GM19395 (cell line): ENCODE measurements at regions not wholly inside any gene's neighbourhood (a gene's known extent, or its start where the extent isn't known, plus 50 kb on each side); places are given as distances from the start of the nearest gene placed in this dataset.

Experiments
- ATAC-seq: cut with Tn5 transposase; IDR thresholded peaks from one replicate; pipeline ENCODE4 v1.9.1; 2021; ENCODE audit warnings: mild to moderate bottlenecking, moderate library complexity; ENCODE audit not compliant: unreplicated experiment

- no peak for ATAC-seq
Observed at GRCh38 chr2:139850254-139850890, 1070.2 kb upstream of the NXPH2 start.

- no peak for ATAC-seq
Observed at GRCh38 chr2:139836769-139837168, 1056.6 kb upstream of the NXPH2 start.

- no peak for ATAC-seq
Observed at GRCh38 chr2:139835101-139835500, 1054.9 kb upstream of the NXPH2 start.

DNA sequence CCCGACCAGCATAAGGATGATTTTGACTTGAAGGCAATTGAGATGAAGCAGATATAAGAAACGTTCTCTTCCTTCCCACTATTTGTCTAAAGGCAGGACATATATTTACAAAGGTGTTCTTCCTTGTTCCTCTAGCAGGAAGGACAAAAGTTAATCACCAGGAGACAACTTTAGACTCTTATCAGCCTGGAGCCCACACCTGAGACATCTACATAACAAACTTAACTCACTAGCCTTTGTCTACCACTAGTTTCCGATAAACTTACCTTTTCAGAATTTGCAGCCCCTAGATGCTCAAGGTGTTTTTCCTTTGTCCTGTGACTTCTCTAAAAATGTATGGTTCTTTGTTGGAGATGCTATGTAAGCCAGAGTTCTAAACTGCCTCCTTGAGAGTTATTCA lies 1047.8 kb upstream of the NXPH2 start:
- no peak for ATAC-seq

DNA sequence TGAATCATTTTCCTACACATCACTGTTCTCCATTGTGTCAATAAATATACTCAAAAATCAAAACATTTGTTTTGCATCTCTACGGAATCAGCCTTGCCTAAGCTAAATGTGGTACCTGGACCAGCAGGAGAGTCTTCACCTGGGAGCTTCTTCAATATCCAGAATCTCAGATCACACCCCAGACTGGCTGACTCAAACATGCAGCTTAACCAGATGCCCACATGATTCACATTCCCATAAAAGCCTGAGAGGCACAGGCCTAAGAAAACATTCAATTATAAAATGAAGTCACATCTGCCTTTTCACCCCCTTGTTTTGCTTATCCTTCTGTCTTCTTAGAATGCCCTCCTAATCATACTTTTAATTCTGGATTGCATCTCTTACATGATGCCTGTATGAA lies 1045.5 kb upstream of the NXPH2 start:
- ATAC-seq = no peak

DNA sequence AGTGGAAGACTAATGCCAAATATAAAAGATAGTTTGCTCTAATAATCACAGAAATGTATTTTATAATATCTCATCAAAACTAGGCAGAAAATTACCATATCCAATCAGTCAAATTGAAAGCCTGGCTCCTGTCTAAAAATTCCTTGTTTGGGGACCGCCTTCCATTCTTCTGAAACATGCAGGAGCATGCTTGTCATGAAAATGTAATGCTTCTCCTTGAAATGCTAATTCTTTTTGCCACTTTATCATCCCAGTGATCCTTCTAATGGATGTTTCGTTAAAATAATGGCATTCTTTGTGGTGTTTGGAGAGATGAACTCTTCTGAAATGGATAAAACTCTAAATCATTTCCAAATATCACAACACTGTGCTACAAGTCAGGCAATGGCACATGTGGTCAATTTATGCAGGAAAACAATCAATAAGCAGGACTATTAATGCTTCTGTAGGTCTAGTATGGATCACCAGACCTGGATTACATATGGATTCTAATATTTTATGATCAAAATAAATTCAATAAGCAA lies 1039.1 kb upstream of the NXPH2 start:
- ATAC-seq = no peak

GRCh38 chr2:139814458-139814857 lies 1034.3 kb upstream of the NXPH2 start:
- no peak for ATAC-seq

DNA sequence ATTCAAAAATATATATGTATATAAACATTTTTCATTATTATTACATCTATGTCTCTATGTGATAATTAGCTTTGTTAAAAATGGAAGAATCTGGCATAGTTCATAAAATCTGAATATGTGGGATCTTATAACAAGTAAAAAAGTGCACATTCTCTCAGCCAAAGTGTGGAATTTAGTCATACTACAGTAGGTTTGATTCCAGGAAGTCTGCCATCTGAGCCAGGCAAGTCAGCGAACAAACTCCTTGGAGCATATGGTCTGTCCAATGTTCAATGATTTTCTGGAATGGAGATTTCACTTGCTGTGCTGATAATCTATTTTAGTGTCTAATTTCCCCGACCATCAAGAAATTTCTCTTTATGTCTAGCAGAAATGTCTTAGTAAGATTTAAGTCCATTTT lies 1033.2 kb upstream of the NXPH2 start:
- no peak for ATAC-seq

DNA sequence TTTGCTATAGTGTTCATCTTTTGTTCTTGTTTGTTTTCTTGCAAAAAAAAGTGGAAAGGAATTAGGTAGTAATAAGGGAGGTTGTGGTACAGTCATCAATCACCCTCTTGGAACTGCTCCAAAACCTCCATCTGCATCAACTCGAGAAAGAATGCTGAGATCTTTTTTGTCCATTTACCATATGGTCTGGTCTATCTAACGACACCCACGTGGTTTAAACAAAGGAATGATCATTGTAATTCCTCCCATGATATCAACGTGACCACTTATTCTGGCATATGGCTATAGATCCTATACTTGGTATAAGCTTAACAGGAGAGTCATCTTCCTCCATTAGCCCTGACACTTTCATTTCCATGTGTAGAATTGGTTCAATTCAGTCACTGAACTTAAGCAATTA lies 1025.3 kb upstream of the NXPH2 start:
- ATAC-seq = no peak

- no peak for ATAC-seq
Observed at GRCh38 chr2:139798391-139798790, 1018.2 kb upstream of the NXPH2 start.

DNA sequence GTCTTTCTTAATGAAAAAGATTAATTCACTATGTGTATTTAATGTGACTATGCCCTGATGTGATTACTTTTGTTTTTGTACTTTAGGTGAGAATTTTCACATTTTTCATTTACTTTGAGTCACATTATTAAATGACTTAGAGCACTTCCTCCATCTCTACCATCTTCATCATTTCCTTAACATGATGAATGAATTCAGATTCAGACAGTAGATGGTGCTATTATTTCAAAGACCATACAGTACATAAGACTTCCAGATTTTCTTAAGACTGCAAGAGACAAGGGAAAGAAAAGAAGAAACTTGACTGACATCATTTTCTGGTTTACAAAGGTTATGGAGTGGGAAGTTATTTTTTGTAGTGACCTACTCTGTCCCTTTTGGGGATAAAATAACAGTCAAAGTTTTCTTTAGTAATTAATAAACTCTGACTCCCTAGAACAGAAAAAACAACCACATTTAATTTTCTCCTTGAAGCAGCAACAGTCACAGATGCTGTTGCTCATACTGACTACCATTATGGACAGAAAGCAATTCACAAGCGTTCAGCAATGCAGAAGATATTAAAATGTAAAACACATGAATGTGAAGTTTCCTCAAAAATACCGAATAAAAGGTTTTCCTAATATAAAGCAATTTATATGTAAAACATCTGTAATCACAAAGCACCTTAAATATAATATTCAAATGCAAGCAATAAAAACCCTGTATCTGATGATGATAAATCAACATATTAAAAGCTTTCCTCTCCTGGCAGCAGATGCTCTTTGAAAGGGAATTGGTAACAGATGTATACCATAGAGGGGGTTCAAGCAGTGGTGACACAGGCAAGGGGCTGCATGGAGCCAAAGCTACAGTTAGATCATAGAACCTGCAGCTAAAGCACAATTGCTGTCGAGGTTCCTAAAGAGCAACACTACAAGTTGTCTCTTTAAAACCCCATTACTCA lies 1010.9 kb upstream of the NXPH2 start:
- no peak for ATAC-seq

DNA sequence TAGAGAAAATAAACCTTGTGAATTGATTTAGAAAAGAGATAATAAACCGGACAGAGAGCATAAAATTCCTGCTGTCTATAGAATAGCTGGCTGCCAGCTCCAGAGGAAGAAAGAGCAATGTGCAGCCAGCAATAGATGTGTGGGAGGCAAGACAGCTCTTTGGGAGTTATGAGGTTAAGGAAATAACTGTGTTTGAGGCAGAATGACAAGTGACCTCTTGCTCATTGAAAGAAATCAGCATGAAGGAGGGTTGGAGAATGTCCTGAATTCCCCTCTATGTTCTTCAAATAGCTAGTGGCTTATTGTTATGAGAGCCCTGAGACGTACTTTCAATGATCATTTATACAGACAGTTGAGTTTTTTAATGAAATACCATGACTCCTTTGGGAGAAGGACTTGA lies 1009.9 kb upstream of the NXPH2 start:
- no peak for ATAC-seq

- ATAC-seq = no peak
Observed at GRCh38 chr2:139778732-139779131, 998.5 kb upstream of the NXPH2 start.

GRCh38 chr2:139773720-139774277 lies 993.6 kb upstream of the NXPH2 start:
- ATAC-seq = no peak

DNA sequence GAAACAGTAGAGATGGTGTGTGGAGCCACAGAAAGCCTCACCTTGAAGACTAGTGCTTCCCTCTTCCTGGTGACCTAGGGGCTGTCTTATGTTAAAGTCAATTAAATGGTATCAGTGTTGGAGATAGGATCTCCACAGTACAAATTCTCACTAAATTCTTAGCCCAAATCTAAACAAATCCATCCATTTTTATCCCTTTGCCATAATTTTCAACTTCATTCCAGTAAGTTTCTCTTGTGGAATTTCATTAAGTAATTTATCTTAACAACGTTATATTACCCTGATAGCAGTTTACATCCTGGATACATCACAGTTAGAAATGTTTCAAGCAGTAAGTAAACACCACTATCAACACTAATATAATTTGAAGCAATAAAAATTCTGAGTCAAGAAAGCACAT lies 989.4 kb upstream of the NXPH2 start:
- ATAC-seq = no peak

- ATAC-seq = no peak
Observed at GRCh38 chr2:139763705-139764104, 983.5 kb upstream of the NXPH2 start.

DNA sequence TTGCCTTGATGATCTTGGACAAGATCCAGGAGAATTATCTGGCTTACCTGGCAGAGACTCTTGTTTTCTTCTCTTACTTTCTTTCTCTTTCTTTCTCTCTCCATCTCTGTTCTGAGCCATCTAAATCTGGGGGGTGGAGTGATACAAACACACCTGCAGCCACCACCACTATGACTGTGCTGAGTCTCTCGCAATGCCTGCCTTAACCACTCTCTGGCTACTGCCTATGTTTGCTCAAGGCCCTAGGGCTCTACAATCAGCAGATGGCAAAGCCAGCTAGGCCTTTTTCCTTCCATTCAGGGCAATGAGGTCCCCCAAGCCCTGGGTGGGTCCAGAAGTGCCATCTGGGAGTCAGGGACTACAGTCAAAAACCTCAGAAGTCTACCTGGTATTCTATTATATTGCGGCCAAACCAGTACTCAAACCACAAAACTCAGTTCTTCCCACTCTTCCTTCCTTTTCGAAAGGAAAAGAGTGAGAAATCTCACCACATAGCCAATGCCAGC lies 978.9 kb upstream of the NXPH2 start:
- no peak for ATAC-seq

- ATAC-seq = no peak
Observed at GRCh38 chr2:139746901-139747300, 966.7 kb upstream of the NXPH2 start.

GRCh38 chr2:139744273-139744672 lies 964.1 kb upstream of the NXPH2 start:
- no peak for ATAC-seq

DNA sequence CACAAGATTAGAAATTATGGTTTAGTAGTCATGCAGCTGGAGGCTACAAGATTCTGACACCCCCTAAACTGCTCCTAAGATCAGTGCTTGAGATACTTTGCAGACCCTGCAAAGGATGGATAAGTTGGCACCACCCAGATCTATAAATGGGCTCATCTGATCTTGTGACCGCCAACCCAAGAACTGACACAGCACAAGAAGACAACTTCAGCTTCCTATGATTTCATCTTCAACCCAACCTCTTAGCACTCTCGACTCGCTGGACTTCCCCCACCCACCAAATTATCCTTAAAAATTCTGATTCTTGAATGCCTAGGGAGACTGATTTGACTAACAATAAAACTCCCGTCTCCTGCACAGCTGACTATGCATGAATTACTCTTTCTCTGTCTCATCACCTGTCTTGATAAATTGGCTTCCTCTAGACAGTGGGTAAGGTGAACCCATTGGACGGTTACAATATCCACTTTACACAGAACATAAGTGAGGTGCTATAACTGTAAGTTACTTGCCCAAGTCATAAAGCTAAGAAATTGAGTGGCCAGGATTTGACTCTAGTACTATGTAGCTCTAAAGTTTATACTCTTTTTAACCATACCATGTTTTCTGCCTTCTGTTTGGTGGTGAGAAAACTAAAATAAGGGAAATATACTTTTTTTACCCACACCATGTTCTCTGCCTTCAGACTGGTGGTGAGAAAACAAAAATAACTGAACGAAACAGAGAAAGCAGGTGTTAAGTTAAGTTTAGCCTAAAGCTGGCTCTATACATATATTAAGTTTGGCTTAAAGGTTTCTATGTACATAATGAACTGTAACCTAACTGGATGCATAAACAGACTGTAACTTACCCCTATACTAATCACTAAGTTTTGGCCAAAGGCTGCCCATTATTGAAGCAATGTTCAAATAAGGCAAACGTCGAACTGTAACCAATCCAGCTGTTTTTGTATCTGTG lies 962.3 kb upstream of the NXPH2 start:
- no peak for ATAC-seq
